H1 (cell line): ENCODE measurements at regions not wholly inside any gene's neighbourhood (a gene's known extent, or its start where the extent isn't known, plus 50 kb on each side); places are given as distances from the start of the nearest gene placed in this dataset.

ENCODE experiments used
- CTCF ChIP-seq, 3 experiments: IDR thresholded peaks; 1 replicate in 2 of 3; 2 replicates in 1 of 3; pipeline versions ENCODE4 v1.5.1 to v1.6.1; 2011; ENCODE audit warnings: low read length in 3 of 3, mild to moderate bottlenecking in 3 of 3, inconsistent platforms in 2 of 3, low read depth in 1 of 3, moderate library complexity in 1 of 3; ENCODE audit not compliant: insufficient read depth in 1 of 3; ENCODE audit errors: control extremely low read depth in 1 of 3
- RAD21 ChIP-seq, 2 experiments: IDR thresholded peaks in 1 of 2; conservative IDR thresholded peaks in 1 of 2; 2 replicates each; pipeline ENCODE4 v1.6.1; 2011; ENCODE audit warnings: low read depth in 2 of 2, low read length in 2 of 2, improper control_type of control experiment in 1 of 2, inconsistent platforms in 1 of 2, mild to moderate bottlenecking in 1 of 2, moderate library complexity in 1 of 2
- ZNF274 ChIP-seq: IDR thresholded peaks from 2 replicates; pipeline ENCODE4 v1.7.0; 2012; ENCODE audit warnings: low read length, borderline replicate concordance; ENCODE audit errors: extremely low read depth

- no peak for TF ChIP-seq CTCF (IDR thresholded peaks at IDR 0.05; ENCODE audit: control extremely low read depth in 1 of 3, insufficient read depth in 1 of 3, low read depth in 1 of 3, low read length in 3 of 3)
- TF ChIP-seq RAD21 (IDR thresholded peaks at IDR 0.05 in 1 of 2, conservative IDR thresholded peaks at IDR 0.05 in 1 of 2; ENCODE audit: low read depth in 2 of 2, low read length in 2 of 2) = no peak
- TF ChIP-seq ZNF274 = no peak
These were observed 66.7 kb upstream of the FYN start (continued) for GRCh38 chr6:111939902-111940301.
